ENCODE measurements at regions not wholly inside any gene's neighbourhood (a gene's known extent, or its start where the extent isn't known, plus 50 kb on each side); places are given as distances from the start of the nearest gene placed in this dataset.

DNA sequence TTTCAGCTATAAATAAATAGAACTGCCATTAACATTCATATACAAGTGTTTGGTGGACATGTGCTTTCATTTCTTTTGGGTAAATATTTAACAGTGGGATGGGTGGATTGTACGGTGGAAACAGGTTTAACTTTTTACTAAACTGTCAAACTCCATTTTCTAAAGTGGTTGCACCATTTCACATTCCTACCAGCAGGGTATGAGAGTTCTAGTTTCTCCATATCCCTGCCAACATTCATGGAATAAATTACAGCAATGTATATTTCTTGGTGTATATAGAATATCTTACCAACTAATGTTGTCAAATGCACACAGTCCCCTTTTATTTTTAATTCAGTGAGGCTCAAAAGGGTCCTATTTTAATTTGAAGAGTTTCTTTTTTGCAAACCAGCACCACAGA, 71.3 kb upstream of the CTXND1 start:
- TF ChIP-seq, protein P1, sequence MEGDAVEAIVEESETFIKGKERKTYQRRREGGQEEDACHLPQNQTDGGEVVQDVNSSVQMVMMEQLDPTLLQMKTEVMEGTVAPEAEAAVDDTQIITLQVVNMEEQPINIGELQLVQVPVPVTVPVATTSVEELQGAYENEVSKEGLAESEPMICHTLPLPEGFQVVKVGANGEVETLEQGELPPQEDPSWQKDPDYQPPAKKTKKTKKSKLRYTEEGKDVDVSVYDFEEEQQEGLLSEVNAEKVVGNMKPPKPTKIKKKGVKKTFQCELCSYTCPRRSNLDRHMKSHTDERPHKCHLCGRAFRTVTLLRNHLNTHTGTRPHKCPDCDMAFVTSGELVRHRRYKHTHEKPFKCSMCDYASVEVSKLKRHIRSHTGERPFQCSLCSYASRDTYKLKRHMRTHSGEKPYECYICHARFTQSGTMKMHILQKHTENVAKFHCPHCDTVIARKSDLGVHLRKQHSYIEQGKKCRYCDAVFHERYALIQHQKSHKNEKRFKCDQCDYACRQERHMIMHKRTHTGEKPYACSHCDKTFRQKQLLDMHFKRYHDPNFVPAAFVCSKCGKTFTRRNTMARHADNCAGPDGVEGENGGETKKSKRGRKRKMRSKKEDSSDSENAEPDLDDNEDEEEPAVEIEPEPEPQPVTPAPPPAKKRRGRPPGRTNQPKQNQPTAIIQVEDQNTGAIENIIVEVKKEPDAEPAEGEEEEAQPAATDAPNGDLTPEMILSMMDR (IDR thresholded peaks at IDR 0.05), result peak; percentile 40
- TF ChIP-seq EZH2phosphoT487 (IDR thresholded peaks at IDR 0.05) (no peak), EZH2 (IDR thresholded peaks at IDR 0.05) (no peak)
- no peak overlapping the region for H3K27ac Mint-ChIP-seq
- H3K4me1 Mint-ChIP-seq, result no peaks in the 10 kb centered on the region
- H3K4me3 Mint-ChIP-seq, result no peak overlapping the region
- Histone ChIP-seq H3K27ac (no peak overlapping the region), H3K9ac (no peak overlapping the region), H2AFZ (replicated peaks) (no peak overlapping the region), H3K4me3 (no peak overlapping the region), H3K36me3 (peaks cover 4% of the 10 kb centered on the region), H3K4me1 (no peaks in the 10 kb centered on the region), H3F3A (ENCODE audit: low read depth) (no peaks in the 10 kb centered on the region), H3K9me3 (ENCODE audit: low read depth) (peaks cover 9% of the 10 kb centered on the region), H3K27me3 (no peaks in the 10 kb centered on the region), H3K4me2 (no peak overlapping the region), H4K20me1 (ENCODE audit: low read depth) (no peaks in the 10 kb centered on the region), H3K79me2 (ENCODE audit: low read depth) (no peaks in the 10 kb centered on the region)
- H3K9me3 Mint-ChIP-seq, result no peaks in the 10 kb centered on the region
- H3K27me3 Mint-ChIP-seq (ENCODE audit: insufficient read depth, low read depth), result peaks cover 2% of the 10 kb centered on the region
- no peaks in the 10 kb centered on the region for H3K36me3 Mint-ChIP-seq
- no peak for DNase-seq (ENCODE audit: low spot score)

DNA sequence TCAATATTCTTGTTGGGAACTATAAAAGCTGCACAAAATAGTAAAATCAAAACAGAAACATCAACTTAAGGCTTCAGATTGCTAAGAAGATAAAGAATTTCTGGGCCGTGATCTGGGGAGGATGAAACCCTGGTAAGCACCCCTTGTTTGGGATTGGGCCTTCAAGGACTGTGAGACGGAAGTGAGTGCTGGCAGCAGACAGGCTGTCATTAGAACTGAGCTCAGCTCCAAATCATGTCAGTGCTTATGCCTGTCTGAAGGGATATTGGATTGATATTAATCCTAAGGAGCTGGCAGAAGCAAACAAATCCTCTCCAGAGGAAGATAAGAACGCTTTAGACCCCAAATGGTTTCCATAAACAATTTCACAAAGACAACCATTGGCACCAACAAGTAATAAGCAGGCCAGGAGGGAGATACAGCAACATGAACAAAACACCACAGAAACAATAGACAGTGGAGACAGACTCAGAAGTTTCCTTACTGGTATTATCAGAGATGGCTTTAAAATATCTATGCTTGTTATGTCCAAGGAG, 72.6 kb upstream of the CTXND1 start:
- H3K27me3 ChIP-seq, result no peaks in the 10 kb centered on the region
- no peaks in the 10 kb centered on the region for H3K79me2 ChIP-seq (ENCODE audit: low read depth)
- H3K9me3 ChIP-seq (ENCODE audit: low read depth), result peaks cover 9% of the 10 kb centered on the region
- H3K9me3 Mint-ChIP-seq, result no peaks in the 10 kb centered on the region
- no peak overlapping the region for H3K4me3 ChIP-seq
- DNase-seq (ENCODE audit: low spot score), result no peak
- no peaks in the 10 kb centered on the region for H4K20me1 ChIP-seq (ENCODE audit: low read depth)
- H3K27me3 Mint-ChIP-seq (ENCODE audit: insufficient read depth, low read depth), result peaks cover 2% of the 10 kb centered on the region
- H3K36me3 Mint-ChIP-seq, result no peaks in the 10 kb centered on the region
- no peak overlapping the region for H3K4me3 Mint-ChIP-seq
- H3K4me1 ChIP-seq, result no peaks in the 10 kb centered on the region
- H3K27ac Mint-ChIP-seq, result no peak overlapping the region
- no peak overlapping the region for H2AFZ ChIP-seq (replicated peaks)
- no peak overlapping the region for H3K27ac ChIP-seq
- no peaks in the 10 kb centered on the region for H3F3A ChIP-seq (ENCODE audit: low read depth)
- TF ChIP-seq, protein P1 (IDR thresholded peaks at IDR 0.05), result no peak
- no peak for TF ChIP-seq EZH2phosphoT487 (IDR thresholded peaks at IDR 0.05)
- TF ChIP-seq EZH2 (IDR thresholded peaks at IDR 0.05), result no peak
- no peak overlapping the region for H3K4me2 ChIP-seq
- H3K4me1 Mint-ChIP-seq, result no peaks in the 10 kb centered on the region
- no peak overlapping the region for H3K9ac ChIP-seq
- H3K36me3 ChIP-seq, result peaks cover 4% of the 10 kb centered on the region

DNA sequence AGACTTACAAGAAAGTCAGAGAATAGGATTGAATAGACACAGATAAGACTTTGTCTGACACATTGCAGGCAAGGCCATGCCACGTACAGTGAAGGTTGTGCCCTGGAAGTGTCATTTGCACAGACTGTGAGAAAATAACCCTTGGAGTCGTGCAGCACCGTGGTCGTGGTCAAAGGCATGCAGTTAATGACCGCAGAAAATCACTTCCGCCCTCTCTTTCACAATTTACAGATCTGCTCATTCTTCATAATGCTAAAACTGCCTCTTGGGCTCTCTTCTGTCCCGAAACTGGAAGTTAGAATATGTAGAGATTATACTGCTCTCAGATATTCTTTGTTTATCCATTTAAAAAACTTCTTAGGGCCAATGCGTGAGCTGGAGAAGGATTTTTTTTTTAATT, 73.2 kb upstream of the CTXND1 start:
- H3K27ac ChIP-seq, result no peak overlapping the region
- H2AFZ ChIP-seq (replicated peaks), result no peak overlapping the region
- TF ChIP-seq EZH2 (IDR thresholded peaks at IDR 0.05) (no peak), EZH2phosphoT487 (IDR thresholded peaks at IDR 0.05) (no peak)
- TF ChIP-seq, protein P1 (IDR thresholded peaks at IDR 0.05), result no peak
- peaks cover 9% of the 10 kb centered on the region for H3K9me3 ChIP-seq (ENCODE audit: low read depth)
- no peak for DNase-seq (ENCODE audit: low spot score)
- H3F3A ChIP-seq (ENCODE audit: low read depth), result no peaks in the 10 kb centered on the region
- no peak overlapping the region for H3K9ac ChIP-seq
- H3K79me2 ChIP-seq (ENCODE audit: low read depth), result no peaks in the 10 kb centered on the region
- H3K4me2 ChIP-seq, result no peak overlapping the region
- no peak overlapping the region for H3K4me3 ChIP-seq
- H3K4me1 ChIP-seq, result no peaks in the 10 kb centered on the region
- no peaks in the 10 kb centered on the region for H3K9me3 Mint-ChIP-seq
- H3K4me1 Mint-ChIP-seq, result no peaks in the 10 kb centered on the region
- H3K36me3 ChIP-seq, result peaks cover 4% of the 10 kb centered on the region
- no peaks in the 10 kb centered on the region for H3K36me3 Mint-ChIP-seq
- H3K27me3 Mint-ChIP-seq (ENCODE audit: insufficient read depth, low read depth), result peaks cover 2% of the 10 kb centered on the region
- no peak overlapping the region for H3K4me3 Mint-ChIP-seq
- H4K20me1 ChIP-seq (ENCODE audit: low read depth), result no peaks in the 10 kb centered on the region
- no peaks in the 10 kb centered on the region for H3K27me3 ChIP-seq
- no peak overlapping the region for H3K27ac Mint-ChIP-seq

Measured in neural progenitor cell (in vitro differentiated cells).